GM23248 (cell line): ENCODE measurements at regions not wholly inside any gene's neighbourhood (a gene's known extent, or its start where the extent isn't known, plus 50 kb on each side); places are given as distances from the start of the nearest gene placed in this dataset.

Experiments used
- DNase-seq: peaks from one replicate; pipeline ENCODE4 v3.0.0-alpha.2; 2015
- H2AFZ ChIP-seq: fragments of 200-600 bp; sonication (generic); 2 replicates; pipeline ENCODE4 v1.6.1; 2016; ENCODE audit warnings: antibody characterized with exemption
- H3F3A ChIP-seq: fragments of 200-600 bp; sonication (generic); 2 replicates; pipeline ENCODE4 v1.6.1; 2016; ENCODE audit warnings: mild to moderate bottlenecking, antibody characterized with exemption, mixed run types; ENCODE audit not compliant: insufficient read depth
- H3K27ac ChIP-seq: fragments of 200-600 bp; sonication (generic); 2 replicates; pipeline ENCODE4 v1.5.1; 2016; ENCODE audit warnings: mild to moderate bottlenecking
- H3K27me3 ChIP-seq: fragments of 200-600 bp; sonication (generic); replicated peaks from 2 replicates; pipeline ENCODE4 v1.6.1; 2016; ENCODE audit warnings: mild to moderate bottlenecking; ENCODE audit not compliant: insufficient read depth
- H3K36me3 ChIP-seq: fragments of 200-600 bp; sonication (generic); 2 replicates; pipeline ENCODE4 v1.6.1; 2016; ENCODE audit warnings: low read depth, mild to moderate bottlenecking
- H3K4me1 ChIP-seq: fragments of 200-600 bp; sonication (generic); 2 replicates; pipeline ENCODE4 v1.6.1; 2016; ENCODE audit warnings: mild to moderate bottlenecking; ENCODE audit not compliant: insufficient read depth
- H3K4me2 ChIP-seq: fragments of 200-600 bp; sonication (generic); one replicate; pipeline ENCODE4 v1.6.1; 2016; ENCODE audit warnings: mild to moderate bottlenecking; ENCODE audit not compliant: unreplicated experiment
- H3K4me3 ChIP-seq: fragments of 200-600 bp; sonication (generic); 2 replicates; pipeline ENCODE4 v1.5.1; 2016; ENCODE audit warnings: mild to moderate bottlenecking
- H3K79me2 ChIP-seq: fragments of 200-600 bp; sonication (generic); 2 replicates; pipeline ENCODE4 v1.6.1; 2016; ENCODE audit warnings: mild to moderate bottlenecking; ENCODE audit not compliant: insufficient read depth
- H3K9ac ChIP-seq: fragments of 200-600 bp; sonication (generic); 2 replicates; pipeline ENCODE4 v1.6.1; 2016; ENCODE audit warnings: mild to moderate bottlenecking
- H3K9me2 ChIP-seq: fragments of 200-600 bp; sonication (generic); 2 replicates; pipeline ENCODE4 v1.6.1; 2016; ENCODE audit warnings: mixed run types, mild to moderate bottlenecking, moderate library complexity; ENCODE audit not compliant: insufficient read depth
- H3K9me3 ChIP-seq: fragments of 200-600 bp; sonication (generic); one replicate; pipeline ENCODE4 v1.6.1; 2017; ENCODE audit warnings: low read depth
- H4K20me1 ChIP-seq: fragments of 200-600 bp; sonication (generic); 2 replicates; pipeline ENCODE4 v1.6.0; 2016; ENCODE audit not compliant: insufficient read depth
- EZH2 ChIP-seq: fragments of 200-600 bp; sonication (generic); IDR thresholded peaks from 2 replicates; pipeline ENCODE4 v1.6.1; 2018; ENCODE audit warnings: antibody characterized with exemption, mild to moderate bottlenecking; ENCODE audit not compliant: insufficient read depth, poor library complexity, severe bottlenecking
- EZH2phosphoT487 ChIP-seq: fragments of 200-600 bp; sonication (generic); IDR thresholded peaks from 2 replicates; pipeline ENCODE4 v1.6.1; 2018; ENCODE audit warnings: antibody characterized with exemption, moderate library complexity, mild to moderate bottlenecking, low read depth; ENCODE audit not compliant: insufficient read depth
- WGBS, 2 experiments: methylation state at CpG; one replicate each; pipeline ENCODE4 v1.1.6; 2015 to 2017; ENCODE audit warnings: low lambda C conversion rate in 2 of 2, low coverage in 1 of 2; ENCODE audit errors: missing lambda C conversion rate in 2 of 2; 5-methylcytosine and 5-hydroxymethylcytosine counted together
- in situ Hi-C: fragments of 300-500 bp; cut with MboI; formaldehyde crosslinking; loops from 2 replicates; pipeline ENCODE4 v1.15.0; 2020

DNA sequence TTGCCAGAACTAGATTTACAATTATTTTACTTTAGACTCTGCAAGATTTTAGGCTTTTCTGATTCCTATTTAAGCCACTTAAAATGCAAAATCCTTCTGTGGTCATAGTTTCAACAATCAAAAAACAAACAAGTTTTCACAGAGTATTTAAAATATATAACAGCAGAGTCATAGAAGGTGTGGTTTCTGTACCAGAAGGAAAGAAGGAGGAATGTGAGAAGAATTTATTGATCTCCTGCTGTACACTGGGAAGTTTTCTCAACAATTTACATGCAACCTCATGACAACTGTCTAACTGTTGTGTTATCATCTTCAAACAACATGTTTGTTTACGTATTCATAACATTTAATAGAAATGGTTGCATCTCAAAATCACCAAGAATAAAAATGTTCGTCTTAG is 102.3 kb upstream of the CEP126 start:
- Histone ChIP-seq H3K27ac (no peak overlapping the region), H3K79me2 (no peaks in the 10 kb centered on the region), H3F3A (no peaks in the 10 kb centered on the region), H3K9me2 (no peaks in the 10 kb centered on the region), H3K27me3 (no peaks in the 10 kb centered on the region), H3K9me3 (no peaks in the 10 kb centered on the region), H3K9ac (no peak overlapping the region), H2AFZ (no peak overlapping the region), H3K4me2 (no peak overlapping the region), H3K4me1 (0 out of 2 replicates have a peak, but pooled peaks cover 2% of the 10 kb centered on the region), H4K20me1 (no peaks in the 10 kb centered on the region), H3K4me3 (no peak overlapping the region), H3K36me3 (no peaks in the 10 kb centered on the region)
- TF ChIP-seq EZH2 (no peak), EZH2phosphoT487 (no peak)
- WGBS, 2 experiments, result 55 to 70% methylated on average over 2 of the region's 2 CpGs
- in situ Hi-C loops, result no loop called here
- DNase-seq, result peak; percentile 6

DNA sequence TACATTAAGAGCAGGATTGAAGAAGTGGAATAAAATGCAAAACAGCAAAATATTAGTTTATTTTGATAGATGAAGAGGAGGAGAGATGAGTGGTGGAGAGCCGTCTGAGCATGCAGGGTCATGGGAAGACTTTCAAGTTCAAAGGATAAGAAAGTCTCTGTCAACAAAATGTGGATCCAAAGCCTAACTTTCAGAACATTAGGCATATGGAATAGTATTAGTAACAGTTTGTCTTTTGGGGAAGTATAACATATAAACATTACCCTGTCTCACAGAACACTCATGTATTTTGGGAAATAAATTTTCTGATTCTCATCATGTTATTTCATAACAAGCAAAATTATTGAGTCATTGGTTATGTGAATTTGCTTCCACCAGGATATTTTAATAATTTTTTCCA is 104.3 kb upstream of the CEP126 start:
- Histone ChIP-seq H3K9me3 (no peaks in the 10 kb centered on the region), H3K27me3 (no peaks in the 10 kb centered on the region), H4K20me1 (no peaks in the 10 kb centered on the region), H3K9me2 (no peaks in the 10 kb centered on the region), H3K9ac (no peak overlapping the region), H3K27ac (no peak overlapping the region), H3F3A (no peaks in the 10 kb centered on the region), H3K4me2 (no peak overlapping the region), H3K4me1 (peaks cover 7% of the 10 kb centered on the region; the same call in 1 of the 2 replicates), H3K4me3 (no peak overlapping the region), H3K36me3 (no peaks in the 10 kb centered on the region), H3K79me2 (no peaks in the 10 kb centered on the region), H2AFZ (no peak overlapping the region)
- in situ Hi-C loops, result no loop called here
- TF ChIP-seq EZH2phosphoT487 (no peak), EZH2 (no peak)
- DNase-seq, result no peak
- 41 to 46% methylated on average over 1 of the region's 1 CpG for WGBS, 2 experiments

DNA sequence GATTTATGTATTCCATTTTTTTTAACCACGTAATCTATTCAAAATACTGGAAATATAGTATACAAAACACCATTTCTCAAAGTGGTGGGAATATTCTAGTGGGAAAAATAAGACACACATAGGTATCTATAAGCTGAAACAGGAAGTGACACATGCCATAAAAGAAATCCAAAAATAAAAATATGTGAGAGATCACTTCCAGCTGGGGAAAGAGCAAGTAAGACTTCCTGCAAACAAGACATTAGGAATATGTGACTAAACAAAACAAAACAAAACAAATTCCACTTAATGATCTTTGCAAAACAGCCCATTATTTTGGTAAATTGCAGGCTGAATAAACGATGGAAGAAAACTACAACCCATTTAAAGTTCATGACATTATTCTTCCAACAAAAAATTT is 107.3 kb upstream of the CEP126 start:
- 48 to 54% methylated on average over 2 of the region's 2 CpGs for WGBS, 2 experiments
- in situ Hi-C loops, result no loop called here
- Histone ChIP-seq H4K20me1 (no peaks in the 10 kb centered on the region), H3K4me3 (no peak overlapping the region), H3F3A (no peaks in the 10 kb centered on the region), H3K79me2 (no peaks in the 10 kb centered on the region), H2AFZ (no peak overlapping the region), H3K27me3 (no peaks in the 10 kb centered on the region), H3K9ac (no peak overlapping the region), H3K4me1 (peaks cover 7% of the 10 kb centered on the region; the same call in 1 of the 2 replicates), H3K9me2 (no peaks in the 10 kb centered on the region), H3K36me3 (no peaks in the 10 kb centered on the region), H3K27ac (no peak overlapping the region), H3K4me2 (no peak overlapping the region), H3K9me3 (no peaks in the 10 kb centered on the region)
- DNase-seq, result peak; percentile 7
- TF ChIP-seq EZH2phosphoT487 (no peak), EZH2 (no peak)

DNA sequence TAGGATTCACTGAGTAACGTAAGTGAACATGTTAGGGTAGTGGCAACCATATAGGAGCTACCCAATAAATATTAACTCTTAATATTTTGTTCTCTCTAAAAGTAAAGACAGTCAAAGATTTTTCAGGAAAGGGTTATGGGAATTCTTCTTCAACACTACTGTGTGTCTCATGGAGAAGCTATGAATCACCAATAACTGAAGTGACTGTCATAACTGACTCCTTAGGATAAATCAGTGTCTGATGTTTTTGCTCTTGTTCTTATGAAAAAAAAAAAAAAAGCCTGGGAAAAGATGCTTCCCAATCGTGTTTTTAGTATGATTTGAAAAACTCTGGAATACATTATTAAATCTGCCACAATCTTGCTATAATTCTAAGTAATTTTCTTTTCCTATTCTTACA is 111.2 kb upstream of the CEP126 start:
- no peak overlapping the region for H3K9ac ChIP-seq
- WGBS, 2 experiments, result 17 to 24% methylated on average over 2 of the region's 2 CpGs
- H3K36me3 ChIP-seq, result no peaks in the 10 kb centered on the region
- no peaks in the 10 kb centered on the region for H3F3A ChIP-seq
- H3K4me2 ChIP-seq, result no peak overlapping the region
- no peaks in the 10 kb centered on the region for H3K9me3 ChIP-seq
- H3K79me2 ChIP-seq, result no peaks in the 10 kb centered on the region
- H3K27ac ChIP-seq, result no peak overlapping the region
- peak; percentile 12 for DNase-seq
- no peaks in the 10 kb centered on the region for H3K27me3 ChIP-seq
- H4K20me1 ChIP-seq, result no peaks in the 10 kb centered on the region
- no peak for TF ChIP-seq EZH2phosphoT487
- TF ChIP-seq EZH2, result no peak
- peaks cover 7% of the 10 kb centered on the region; the same call in 1 of the 2 replicates for H3K4me1 ChIP-seq
- H2AFZ ChIP-seq, result no peak overlapping the region
- no peaks in the 10 kb centered on the region for H3K9me2 ChIP-seq
- in situ Hi-C loops, result no loop called here
- no peak overlapping the region for H3K4me3 ChIP-seq

DNA sequence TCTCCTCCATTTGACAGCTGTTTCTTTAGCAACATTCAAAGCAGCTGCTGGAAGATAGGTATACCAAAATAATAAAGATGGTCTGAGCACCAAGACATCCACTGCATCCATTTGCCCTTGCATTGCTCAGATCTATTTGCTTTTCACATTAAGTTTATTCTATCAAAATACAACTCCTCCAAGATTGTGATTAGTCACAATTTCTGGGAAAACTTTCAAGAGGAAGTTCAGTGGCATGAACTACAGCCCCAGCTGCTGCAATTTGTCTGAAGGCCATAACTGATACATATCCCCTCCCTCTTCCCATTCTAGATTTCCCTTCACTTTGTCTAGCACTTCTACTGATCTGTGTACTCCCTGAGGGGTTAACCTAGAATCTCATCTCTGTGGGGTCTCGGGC is 117.5 kb upstream of the CEP126 start:
- Histone ChIP-seq H3K4me2 (no peak overlapping the region), H3K27ac (no peak overlapping the region), H3K9me3 (no peaks in the 10 kb centered on the region), H2AFZ (no peak overlapping the region), H3K9ac (no peak overlapping the region), H3K36me3 (no peaks in the 10 kb centered on the region), H3K27me3 (no peaks in the 10 kb centered on the region), H3K4me1 (peaks cover 14% of the 10 kb centered on the region), H3K9me2 (no peaks in the 10 kb centered on the region), H3K79me2 (no peaks in the 10 kb centered on the region), H3F3A (peaks cover 5% of the 10 kb centered on the region), H4K20me1 (no peaks in the 10 kb centered on the region), H3K4me3 (no peak overlapping the region)
- in situ Hi-C loops, result no loop called here
- WGBS, 2 experiments, result 13 to 18% methylated on average over 1 of the region's 1 CpG
- TF ChIP-seq EZH2 (no peak), EZH2phosphoT487 (no peak)
- peak; percentile 51 for DNase-seq
